Fibroblast of lung (primary cell): ENCODE measurements at regions not wholly inside any gene's neighbourhood (a gene's known extent, or its start where the extent isn't known, plus 50 kb on each side); places are given as distances from the start of the nearest gene placed in this dataset.

ENCODE experiments used
- DNase-seq, 2 donors: peaks; one replicate each; pipeline versions ENCODE4 v3.0.0 to v3.0.0-alpha.2; 2010; ENCODE audit warnings: low read depth in 2 of 2
- H2AFZ ChIP-seq: 2 replicates; pipeline ENCODE4 v1.5.1; 2012; ENCODE audit warnings: low read length, control low read depth, inconsistent platforms
- H3K27ac ChIP-seq: 2 replicates; pipeline ENCODE4 v1.5.1; 2011; ENCODE audit warnings: low read length, control low read depth; ENCODE audit not compliant: insufficient read depth
- H3K27me3 ChIP-seq: 2 replicates; pipeline ENCODE4 v1.5.1; 2011; ENCODE audit warnings: mild to moderate bottlenecking, low read length; ENCODE audit not compliant: control insufficient read depth, insufficient read depth
- H3K36me3 ChIP-seq: 2 replicates; pipeline ENCODE4 v1.5.1; 2011; ENCODE audit warnings: low read length; ENCODE audit not compliant: control insufficient read depth, insufficient read depth
- H3K4me1 ChIP-seq: 2 replicates; pipeline ENCODE4 v1.5.1; 2011; ENCODE audit warnings: low read length; ENCODE audit not compliant: control insufficient read depth, insufficient read depth; ENCODE audit errors: extremely low read depth
- H3K4me2 ChIP-seq: 2 replicates; pipeline ENCODE4 v1.5.1; 2011; ENCODE audit warnings: low read length, control low read depth; ENCODE audit not compliant: insufficient read depth; ENCODE audit errors: extremely low read depth
- H3K4me3 ChIP-seq, 4 experiments: fragments of 200-600 bp in 1 of 4; sonication (generic) in 1 of 4; replicated peaks in 1 of 4; 2 replicates each; pipeline ENCODE4 v1.5.1; 2011 to 2016; ENCODE audit warnings: low read length in 4 of 4, low read depth in 3 of 4, mild to moderate bottlenecking in 3 of 4, control low read depth in 2 of 4, inconsistent platforms in 1 of 4, mixed read lengths in 1 of 4; ENCODE audit not compliant: insufficient read depth in 1 of 4; ENCODE audit errors: control extremely low read depth in 1 of 4
- H3K79me2 ChIP-seq: 2 replicates; pipeline ENCODE4 v1.5.1; 2012; ENCODE audit warnings: mild to moderate bottlenecking, low read length, inconsistent platforms; ENCODE audit not compliant: control insufficient read depth, insufficient read depth
- H3K9ac ChIP-seq: 2 replicates; pipeline ENCODE4 v1.5.1; 2011; ENCODE audit warnings: mild to moderate bottlenecking, low read length, control low read depth; ENCODE audit not compliant: insufficient read depth
- H3K9me3 ChIP-seq: 2 replicates; pipeline ENCODE4 v1.5.1; 2012; ENCODE audit warnings: low read depth, low read length; ENCODE audit not compliant: control insufficient read depth, insufficient read depth
- H4K20me1 ChIP-seq: 2 replicates; pipeline ENCODE4 v1.5.1; 2011; ENCODE audit warnings: low read length; ENCODE audit not compliant: control insufficient read depth, insufficient read depth; ENCODE audit errors: extremely low read depth
- EZH2 ChIP-seq: IDR thresholded peaks from 2 replicates; pipeline ENCODE4 v1.5.1; 2012; ENCODE audit warnings: low read length, control low read depth, mild to moderate bottlenecking; ENCODE audit errors: missing control alignments
- TF ChIP-seq, protein P1 (sequence below), 2 donors: IDR thresholded peaks in 1 of 2; conservative IDR thresholded peaks in 1 of 2; 1 replicate in 1 of 2; 2 replicates in 1 of 2; pipeline ENCODE4 v1.5.1; 2011 to 2012; ENCODE audit warnings: low read length in 2 of 2, control low read depth in 1 of 2, inconsistent platforms in 1 of 2, low read depth in 1 of 2, mild to moderate bottlenecking in 1 of 2

DNA sequence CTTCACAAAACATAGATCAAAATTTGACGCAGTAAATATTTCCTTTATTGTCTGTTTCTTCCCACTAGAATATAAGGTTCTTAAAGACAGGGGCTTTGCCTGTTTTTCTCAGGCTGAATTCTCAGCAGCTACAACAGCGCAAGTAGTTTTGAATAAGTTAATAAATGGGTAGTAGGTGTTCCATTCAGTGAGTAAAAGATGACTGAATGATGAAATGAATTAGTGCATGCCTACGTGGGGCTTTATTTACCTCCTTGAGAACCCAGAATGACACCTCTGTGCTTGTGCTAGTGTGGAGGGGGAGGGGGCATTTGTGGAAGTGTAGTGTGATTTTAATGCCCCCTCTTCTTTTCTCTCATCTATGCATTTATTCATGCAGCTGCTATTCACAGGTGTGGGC, 278.9 kb downstream of the FBXW7 start:
- no peaks in the 10 kb centered on the region for H3K79me2 ChIP-seq
- no peak for DNase-seq
- H3K27me3 ChIP-seq = no peaks in the 10 kb centered on the region
- H2AFZ ChIP-seq = no peak overlapping the region
- H3K36me3 ChIP-seq = no peaks in the 10 kb centered on the region
- no peak overlapping the region for H3K4me2 ChIP-seq
- no peak overlapping the region for H3K4me3 ChIP-seq
- no peaks in the 10 kb centered on the region for H3K4me1 ChIP-seq
- no peak overlapping the region for H3K27ac ChIP-seq
- H3K9ac ChIP-seq = no peak overlapping the region
- TF ChIP-seq, protein P1, sequence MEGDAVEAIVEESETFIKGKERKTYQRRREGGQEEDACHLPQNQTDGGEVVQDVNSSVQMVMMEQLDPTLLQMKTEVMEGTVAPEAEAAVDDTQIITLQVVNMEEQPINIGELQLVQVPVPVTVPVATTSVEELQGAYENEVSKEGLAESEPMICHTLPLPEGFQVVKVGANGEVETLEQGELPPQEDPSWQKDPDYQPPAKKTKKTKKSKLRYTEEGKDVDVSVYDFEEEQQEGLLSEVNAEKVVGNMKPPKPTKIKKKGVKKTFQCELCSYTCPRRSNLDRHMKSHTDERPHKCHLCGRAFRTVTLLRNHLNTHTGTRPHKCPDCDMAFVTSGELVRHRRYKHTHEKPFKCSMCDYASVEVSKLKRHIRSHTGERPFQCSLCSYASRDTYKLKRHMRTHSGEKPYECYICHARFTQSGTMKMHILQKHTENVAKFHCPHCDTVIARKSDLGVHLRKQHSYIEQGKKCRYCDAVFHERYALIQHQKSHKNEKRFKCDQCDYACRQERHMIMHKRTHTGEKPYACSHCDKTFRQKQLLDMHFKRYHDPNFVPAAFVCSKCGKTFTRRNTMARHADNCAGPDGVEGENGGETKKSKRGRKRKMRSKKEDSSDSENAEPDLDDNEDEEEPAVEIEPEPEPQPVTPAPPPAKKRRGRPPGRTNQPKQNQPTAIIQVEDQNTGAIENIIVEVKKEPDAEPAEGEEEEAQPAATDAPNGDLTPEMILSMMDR (conservative IDR thresholded peaks at IDR 0.05 in 1 of 2, IDR thresholded peaks at IDR 0.05 in 1 of 2; ENCODE audit: low read depth in 1 of 2, low read length in 2 of 2) = no peak
- no peak for TF ChIP-seq EZH2
- H4K20me1 ChIP-seq = no peaks in the 10 kb centered on the region
- H3K9me3 ChIP-seq = no peaks in the 10 kb centered on the region

DNA sequence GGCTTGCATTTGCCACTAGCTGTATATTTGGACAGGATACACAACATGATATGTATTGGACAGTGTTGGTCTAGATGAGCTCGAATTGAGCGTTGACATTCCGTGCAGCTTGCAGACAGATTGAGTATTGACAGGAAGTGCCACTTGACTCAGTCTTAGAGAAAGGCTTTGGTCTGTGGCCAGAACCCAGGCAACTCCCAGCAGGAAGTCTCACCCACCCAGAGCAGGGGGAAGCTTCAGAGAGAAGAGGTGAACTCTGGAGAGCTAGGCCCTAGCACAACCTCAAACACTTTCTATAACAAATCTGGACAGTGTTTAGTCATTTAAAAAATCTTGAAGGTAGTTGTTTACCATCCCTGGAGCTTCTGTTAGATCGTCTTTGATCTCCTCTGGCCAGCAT, 280.5 kb downstream of the FBXW7 start:
- Histone ChIP-seq H3K27ac (no peak overlapping the region), H3K4me2 (peak overlapping the region; percentile 32)

DNA sequence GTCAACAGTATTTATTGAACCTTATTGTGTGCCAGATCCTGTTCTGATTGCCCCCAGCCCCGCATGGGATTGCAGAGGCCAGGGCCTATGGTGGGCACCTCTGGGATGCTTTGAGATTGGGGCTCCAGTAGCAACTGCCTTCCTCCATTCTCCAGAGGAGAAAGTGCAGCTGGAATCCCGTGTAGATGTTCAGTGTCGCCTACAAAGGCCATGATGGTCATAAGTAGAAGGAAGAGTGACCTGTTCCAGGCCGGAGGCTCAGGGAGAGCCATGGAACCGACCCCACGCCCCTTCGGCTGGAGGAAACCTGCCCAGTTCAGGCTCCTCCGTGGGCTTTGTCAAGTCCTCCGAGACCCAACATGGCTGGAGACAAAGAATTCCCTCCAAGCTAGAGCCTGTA, 287.5 kb downstream of the FBXW7 start:
- H4K20me1 ChIP-seq = no peaks in the 10 kb centered on the region
- no peaks in the 10 kb centered on the region for H3K9me3 ChIP-seq
- no peaks in the 10 kb centered on the region for H3K36me3 ChIP-seq
- no peak for DNase-seq
- no peak overlapping the region for H2AFZ ChIP-seq
- no peaks in the 10 kb centered on the region for H3K27me3 ChIP-seq
- H3K9ac ChIP-seq = no peak overlapping the region
- no peaks in the 10 kb centered on the region for H3K79me2 ChIP-seq
- no peaks in the 10 kb centered on the region for H3K4me1 ChIP-seq
- no peak for TF ChIP-seq EZH2
- H3K27ac ChIP-seq = no peak overlapping the region
- no peak overlapping the region for H3K4me2 ChIP-seq
- H3K4me3 ChIP-seq = no peak overlapping the region

More for the DNA sequence above, 280.5 kb downstream of the FBXW7 start:
- H3K9me3 ChIP-seq = no peaks in the 10 kb centered on the region
- H4K20me1 ChIP-seq = no peaks in the 10 kb centered on the region
- no peaks in the 10 kb centered on the region for H3K27me3 ChIP-seq
- no peaks in the 10 kb centered on the region for H3K36me3 ChIP-seq
- peak; percentile 3 to 44 for DNase-seq
- H3K4me3 ChIP-seq = no peak overlapping the region
- no peak overlapping the region for H3K9ac ChIP-seq
- TF ChIP-seq EZH2 = no peak
- TF ChIP-seq, protein P1 (conservative IDR thresholded peaks at IDR 0.05 in 1 of 2, IDR thresholded peaks at IDR 0.05 in 1 of 2; ENCODE audit: low read depth in 1 of 2, low read length in 2 of 2) = no peak
- H2AFZ ChIP-seq = peak overlapping the region; percentile 70
- no peaks in the 10 kb centered on the region for H3K79me2 ChIP-seq
- no peaks in the 10 kb centered on the region for H3K4me1 ChIP-seq
